LNCAP (cell line): ENCODE measurements at regions not wholly inside any gene's neighbourhood (a gene's known extent, or its start where the extent isn't known, plus 50 kb on each side); places are given as distances from the start of the nearest gene placed in this dataset.

ENCODE experiments used
- CTCF ChIP-seq: fragments of 450-650 bp; IDR thresholded peaks from 2 replicates; pipeline ENCODE4 v1.5.1; 2017; ENCODE audit warnings: mild to moderate bottlenecking

DNA sequence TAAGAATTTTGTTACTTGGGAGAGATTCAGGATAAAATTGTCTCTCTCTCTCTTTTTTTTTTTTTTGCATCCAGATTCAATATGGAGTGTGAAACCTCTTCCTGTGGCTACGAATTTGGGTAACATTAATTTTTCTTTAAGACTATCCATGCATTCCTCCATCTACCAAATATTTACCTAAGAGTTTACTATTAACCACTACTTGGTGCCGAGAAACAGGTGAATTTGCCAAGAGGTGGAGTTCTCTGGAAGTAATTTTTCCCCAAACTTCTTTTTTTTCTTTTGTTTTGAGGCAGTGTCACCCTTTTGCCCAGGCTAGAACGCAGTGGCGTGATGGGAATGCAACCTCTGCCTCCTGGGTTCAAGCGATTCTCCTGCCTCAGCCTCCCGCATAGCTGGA lies 206.3 kb upstream of the VLDLR start:
- no peak for TF ChIP-seq CTCF

DNA sequence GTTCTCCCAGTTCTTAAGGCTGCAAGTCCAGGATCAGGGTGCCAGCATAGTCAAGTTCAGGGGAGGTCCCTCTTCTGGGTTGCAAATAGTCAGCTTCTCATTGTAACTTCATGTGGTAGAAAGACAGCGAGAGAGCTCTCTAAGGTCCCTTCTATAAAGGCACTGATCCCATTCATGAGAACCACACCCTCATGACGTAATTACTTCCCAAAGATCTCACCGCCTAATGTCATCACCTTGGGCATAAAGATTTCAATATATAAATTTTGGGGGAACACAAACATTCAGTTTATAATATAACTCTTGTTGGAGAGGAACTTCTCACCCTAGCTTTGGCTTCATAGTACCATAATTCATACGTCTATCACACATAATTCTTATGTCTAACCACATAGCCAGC lies 203.9 kb upstream of the VLDLR start:
- TF ChIP-seq CTCF, result no peak

GRCh38 chr9:2418619-2419018 lies 203.0 kb upstream of the VLDLR start:
- no peak for TF ChIP-seq CTCF

DNA sequence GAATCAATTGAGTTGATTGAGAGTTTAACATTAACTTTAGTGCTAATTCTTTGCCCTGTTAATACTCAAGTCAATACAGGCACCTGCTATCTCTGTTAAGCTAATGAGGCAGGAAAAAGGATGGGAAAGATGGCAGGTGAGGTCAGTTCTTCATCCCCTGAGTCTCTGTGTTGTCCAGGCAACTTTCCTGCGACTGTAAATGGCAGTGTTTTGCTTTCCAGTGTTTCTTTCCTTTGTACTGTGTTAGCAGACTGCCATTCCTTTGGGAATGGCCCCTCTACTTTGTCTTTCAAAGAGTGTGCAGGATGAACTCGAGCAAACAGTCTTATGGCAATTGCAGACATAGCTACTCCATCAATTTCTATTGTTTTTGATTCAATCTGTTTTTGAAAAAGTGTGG lies 202.2 kb upstream of the VLDLR start:
- TF ChIP-seq CTCF, result no peak

GRCh38 chr9:2420543-2420942 lies 201.0 kb upstream of the VLDLR start:
- TF ChIP-seq CTCF, result no peak

GRCh38 chr9:2424619-2425033 lies 197.0 kb upstream of the VLDLR start:
- TF ChIP-seq CTCF, result no peak

- TF ChIP-seq CTCF, result no peak
These were observed 195.9 kb upstream of the VLDLR start for GRCh38 chr9:2425676-2426075.

GRCh38 chr9:2427120-2427891 lies 194.3 kb upstream of the VLDLR start:
- TF ChIP-seq CTCF, result no peak
